Coronary artery (tissue), 2 donors: ENCODE measurements at regions not wholly inside any gene's neighbourhood (a gene's known extent, or its start where the extent isn't known, plus 50 kb on each side); places are given as distances from the start of the nearest gene placed in this dataset.

ENCODE experiments used
- DNase-seq: peaks from one replicate; pipeline ENCODE4 v3.0.0-alpha.2; 2017; ENCODE audit warnings: low spot score
- H3K27ac ChIP-seq, 2 donors: fragments of 200-600 bp; sonication (generic); one replicate each; pipeline ENCODE4 v1.5.1; 2016 to 2019
- H3K4me3 ChIP-seq: fragments of 200-600 bp; sonication (generic); 2 replicates; pipeline ENCODE4 v1.5.1; 2016; ENCODE audit warnings: mild to moderate bottlenecking, moderate library complexity
- CTCF ChIP-seq: fragments of 200-600 bp; sonication (generic); IDR thresholded peaks from one replicate; pipeline ENCODE4 v1.5.1; 2019; ENCODE audit warnings: antibody characterized with exemption

GRCh38 chr1:188058801-188059200, 1230.1 kb downstream of the PLA2G4A start:
- H3K27ac ChIP-seq: no peak overlapping the region
- H3K4me3 ChIP-seq: no peak overlapping the region
- DNase-seq: no peak
- TF ChIP-seq CTCF: no peak

- TF ChIP-seq CTCF: no peak
- DNase-seq: no peak
- no peak overlapping the region for H3K27ac ChIP-seq
Measured at GRCh38 chr1:188061881-188062280, 1233.1 kb downstream of the PLA2G4A start.

GRCh38 chr1:188062456-188062855, 1233.7 kb downstream of the PLA2G4A start:
- no peak overlapping the region for H3K27ac ChIP-seq

More at GRCh38 chr1:188061881-188062280, 1233.1 kb downstream of the PLA2G4A start:
- no peak overlapping the region for H3K4me3 ChIP-seq

GRCh38 chr1:188065917-188066316, 1237.2 kb downstream of the PLA2G4A start:
- no peak overlapping the region for H3K4me3 ChIP-seq
- no peak overlapping the region for H3K27ac ChIP-seq
- DNase-seq: no peak
- TF ChIP-seq CTCF: no peak

More at GRCh38 chr1:188062456-188062855, 1233.7 kb downstream of the PLA2G4A start:
- no peak for TF ChIP-seq CTCF
- H3K4me3 ChIP-seq: no peak overlapping the region
- DNase-seq: no peak

GRCh38 chr1:188070848-188071247, 1242.1 kb downstream of the PLA2G4A start:
- H3K4me3 ChIP-seq: no peak overlapping the region
- H3K27ac ChIP-seq: no peak overlapping the region
- no peak for TF ChIP-seq CTCF
- no peak for DNase-seq

- TF ChIP-seq CTCF: no peak
- H3K27ac ChIP-seq: no peak overlapping the region
- DNase-seq: no peak
- no peak overlapping the region for H3K4me3 ChIP-seq
Measured at GRCh38 chr1:188089015-188089414, 1260.3 kb downstream of the PLA2G4A start.

GRCh38 chr1:188089461-188089860, 1260.7 kb downstream of the PLA2G4A start:
- Histone ChIP-seq H3K27ac (no peak overlapping the region), H3K4me3 (no peak overlapping the region)
- DNase-seq: no peak
- TF ChIP-seq CTCF: no peak
